VCaP (cell line): ENCODE measurements at regions not wholly inside any gene's neighbourhood (a gene's known extent, or its start where the extent isn't known, plus 50 kb on each side); places are given as distances from the start of the nearest gene placed in this dataset.

Experiments
- H3K27ac ChIP-seq: fragments of 450-650 bp; 2 replicates; pipeline ENCODE4 v1.5.1; 2017
- CTCF ChIP-seq: fragments of 450-650 bp; conservative IDR thresholded peaks from 2 replicates; pipeline ENCODE4 v1.5.1; 2017; ENCODE audit warnings: mild to moderate bottlenecking, moderate library complexity

DNA sequence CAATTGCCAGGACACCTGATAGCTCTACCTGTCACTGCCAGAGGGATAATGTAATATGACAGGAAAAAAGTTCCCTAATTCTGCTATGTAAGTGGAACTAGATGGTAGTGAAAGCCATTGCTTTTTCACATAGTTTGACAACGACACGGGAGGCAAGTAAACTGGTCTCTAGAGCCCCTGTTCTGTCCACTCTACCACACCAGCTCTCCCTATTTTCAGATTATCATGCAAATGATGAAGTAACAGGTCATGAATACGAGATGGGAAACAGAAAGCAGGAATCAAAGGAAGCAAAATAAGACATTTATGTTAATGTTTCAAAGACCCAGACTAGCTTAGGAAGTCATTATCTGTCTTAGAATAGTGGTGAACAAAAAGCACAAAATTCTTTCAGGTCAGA lies 56.2 kb downstream of the TAF11L14 start:
- no peak overlapping the region for H3K27ac ChIP-seq
- no peak for TF ChIP-seq CTCF

DNA sequence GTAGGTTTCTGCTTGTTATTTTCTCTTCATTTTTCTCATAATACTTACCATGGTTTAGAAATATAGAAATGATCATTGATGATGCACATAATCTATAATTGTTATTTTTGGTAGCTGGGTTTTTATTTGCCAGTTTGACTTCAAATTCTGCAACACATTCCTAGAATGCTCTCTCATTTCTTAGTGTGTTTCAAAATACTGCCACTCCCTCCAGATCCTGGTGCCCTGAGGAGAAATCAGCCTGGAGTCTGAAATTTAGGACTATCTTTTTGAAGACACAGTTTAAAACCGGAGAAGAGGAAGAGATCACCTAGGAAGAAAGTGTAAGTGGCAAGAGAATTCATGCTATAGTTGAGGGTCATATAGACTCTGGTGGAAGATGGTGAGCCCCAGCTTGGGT lies 57.5 kb downstream of the TAF11L14 start:
- no peak for TF ChIP-seq CTCF
- no peak overlapping the region for H3K27ac ChIP-seq

DNA sequence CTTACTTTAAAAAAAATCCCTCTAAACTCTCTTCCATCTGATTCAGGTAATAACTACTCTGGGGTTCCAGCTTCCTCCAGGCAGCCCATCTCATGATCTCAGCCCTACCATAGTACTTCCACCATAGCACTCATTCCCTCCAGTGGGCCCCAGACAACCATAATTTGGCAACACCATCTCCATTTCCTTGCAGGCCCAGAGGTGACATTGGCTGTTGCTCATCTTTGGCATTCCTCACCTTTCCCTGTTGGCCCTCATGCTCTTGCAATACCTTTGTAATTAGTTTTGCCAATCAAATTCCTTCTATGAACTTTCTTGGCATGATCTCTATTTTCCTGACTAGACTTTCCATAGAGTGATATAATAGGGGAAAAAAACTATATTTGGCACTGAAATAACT lies 60.1 kb downstream of the TAF11L14 start:
- no peak overlapping the region for H3K27ac ChIP-seq
- no peak for TF ChIP-seq CTCF

- TF ChIP-seq CTCF: no peak
- H3K27ac ChIP-seq: no peak overlapping the region
Measured at GRCh38 chr5:17694914-17695313, 60.7 kb downstream of the TAF11L14 start.

GRCh38 chr5:17696627-17697026 lies 62.4 kb downstream of the TAF11L14 start:
- H3K27ac ChIP-seq: no peak overlapping the region
- TF ChIP-seq CTCF: no peak

DNA sequence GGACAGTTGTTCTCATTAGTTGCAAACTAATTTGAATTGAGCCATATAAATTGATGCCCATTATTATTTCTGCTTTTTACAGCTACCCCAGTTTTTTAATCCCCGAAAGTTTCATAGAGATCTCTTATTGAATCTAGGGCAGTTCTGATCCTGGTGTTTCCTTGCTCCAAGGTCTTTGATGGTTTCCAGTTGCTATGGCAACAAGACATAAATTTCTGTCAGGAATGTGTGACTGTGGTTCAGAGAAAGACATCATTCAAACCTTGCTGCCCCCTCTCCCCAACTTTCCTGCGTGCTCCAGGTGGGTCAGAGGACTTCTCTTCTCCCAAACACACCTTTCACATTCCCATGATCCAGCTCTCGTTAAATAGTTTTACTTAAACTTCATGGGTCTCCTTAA lies 63.4 kb downstream of the TAF11L14 start:
- no peak overlapping the region for H3K27ac ChIP-seq
- no peak for TF ChIP-seq CTCF

GRCh38 chr5:17709011-17709710 lies 74.9 kb downstream of the TAF11L14 start:
- no peak for TF ChIP-seq CTCF
- H3K27ac ChIP-seq: no peak overlapping the region
